OCI-LY3 (cell line): ENCODE measurements at regions not wholly inside any gene's neighbourhood (a gene's known extent, or its start where the extent isn't known, plus 50 kb on each side); places are given as distances from the start of the nearest gene placed in this dataset.

Experiments used
- H2AFZ ChIP-seq: fragments of 200-600, 300-600 bp; shearing (Covaris generic); 2 replicates; pipeline ENCODE4 v1.6.0; 2014; ENCODE audit warnings: antibody characterized with exemption, low read depth, low read length
- H3K27ac ChIP-seq: fragments of 200-600, 300-600 bp; sonication (generic); 2 replicates; pipeline ENCODE4 v1.5.1; 2014; ENCODE audit warnings: mild to moderate bottlenecking, low read length, moderate library complexity, mixed read lengths
- H3K27me3 ChIP-seq: fragments of 200-600, 300-600 bp; sonication (generic); 2 replicates; pipeline ENCODE4 v1.6.1; 2014; ENCODE audit warnings: low read depth, low read length, mixed read lengths
- H3K36me3 ChIP-seq: fragments of 200-600, 300-600 bp; sonication (generic); replicated peaks from 2 replicates; pipeline ENCODE3; 2014; ENCODE audit warnings: low read depth, low read length, mixed read lengths
- H3K4me1 ChIP-seq: fragments of 300-600, 200-600 bp; sonication (generic); 2 replicates; pipeline ENCODE4 v1.6.1; 2014; ENCODE audit warnings: low read length, mixed read lengths
- H3K4me2 ChIP-seq: fragments of 200-600, 300-600 bp; sonication (generic); 2 replicates; pipeline ENCODE4 v1.6.1; 2014; ENCODE audit warnings: low read length, mixed read lengths
- H3K4me3 ChIP-seq: fragments of 300-600, 200-600 bp; sonication (generic); 2 replicates; pipeline ENCODE4 v1.5.1; 2014; ENCODE audit warnings: antibody characterized with exemption, mild to moderate bottlenecking, low read length, moderate library complexity
- H3K79me2 ChIP-seq: fragments of 300-600, 200-600 bp; shearing (Covaris generic); 2 replicates; pipeline ENCODE4 v1.6.1; 2014; ENCODE audit warnings: mild to moderate bottlenecking, low read length, mixed read lengths
- H3K9ac ChIP-seq: fragments of 300-600, 200-600 bp; shearing (Covaris generic); 2 replicates; pipeline ENCODE4 v1.6.0; 2014; ENCODE audit warnings: mild to moderate bottlenecking, low read length, moderate library complexity
- H3K9me3 ChIP-seq: fragments of 200-600, 300-600 bp; shearing (Covaris generic); 2 replicates; pipeline ENCODE4 v1.6.1; 2014; ENCODE audit warnings: low read length, mixed read lengths; ENCODE audit not compliant: insufficient read depth
- H4K20me1 ChIP-seq: fragments of 200-600, 300-600 bp; sonication (generic); 2 replicates; pipeline ENCODE4 v1.6.1; 2016; ENCODE audit warnings: low read length, mixed read lengths; ENCODE audit not compliant: insufficient read depth
- CTCF ChIP-seq: fragments of 200-600, 300-600 bp; sonication (generic); IDR thresholded peaks from 2 replicates; pipeline ENCODE4 v1.5.1; 2014; ENCODE audit warnings: antibody characterized with exemption, low read length, low read depth
- EZH2phosphoT487 ChIP-seq: fragments of 200-600 bp; shearing (Covaris generic); IDR thresholded peaks from 2 replicates; pipeline ENCODE4 v1.6.1; 2018; ENCODE audit warnings: antibody characterized with exemption, mixed run types, low read depth

GRCh38 chr5:18438126-18438525, 803.9 kb downstream of the TAF11L14 start:
- Histone ChIP-seq H4K20me1 (no peaks in the 10 kb centered on the region), H3K4me1 (no peaks in the 10 kb centered on the region), H2AFZ (no peak overlapping the region), H3K79me2 (no peaks in the 10 kb centered on the region), H3K9me3 (no peaks in the 10 kb centered on the region), H3K9ac (no peak overlapping the region), H3K27ac (no peak overlapping the region), H3K4me2 (no peak overlapping the region), H3K4me3 (no peak overlapping the region), H3K27me3 (no peaks in the 10 kb centered on the region), H3K36me3 (no peaks in the 10 kb centered on the region)
- no peak for TF ChIP-seq CTCF
- no peak for TF ChIP-seq EZH2phosphoT487

GRCh38 chr5:18455521-18455920, 821.3 kb downstream of the TAF11L14 start:
- Histone ChIP-seq H3K4me1 (no peaks in the 10 kb centered on the region), H3K4me3 (no peak overlapping the region), H3K9ac (no peak overlapping the region), H3K4me2 (no peak overlapping the region), H2AFZ (no peak overlapping the region), H3K27ac (no peak overlapping the region), H4K20me1 (no peaks in the 10 kb centered on the region), H3K27me3 (no peaks in the 10 kb centered on the region), H3K9me3 (no peaks in the 10 kb centered on the region), H3K36me3 (no peaks in the 10 kb centered on the region), H3K79me2 (no peaks in the 10 kb centered on the region)
- TF ChIP-seq EZH2phosphoT487: no peak
- no peak for TF ChIP-seq CTCF

- no peaks in the 10 kb centered on the region for H3K36me3 ChIP-seq
- no peaks in the 10 kb centered on the region for H4K20me1 ChIP-seq
- H3K9ac ChIP-seq: no peak overlapping the region
- H3K79me2 ChIP-seq: no peaks in the 10 kb centered on the region
- no peak overlapping the region for H3K4me3 ChIP-seq
- H3K9me3 ChIP-seq: no peaks in the 10 kb centered on the region
- H3K27ac ChIP-seq: no peak overlapping the region
- H3K27me3 ChIP-seq: no peaks in the 10 kb centered on the region
- TF ChIP-seq EZH2phosphoT487 (no peak), CTCF (no peak)
- H3K4me1 ChIP-seq: no peaks in the 10 kb centered on the region
- H2AFZ ChIP-seq: no peak overlapping the region
- no peak overlapping the region for H3K4me2 ChIP-seq
Measured at GRCh38 chr5:18457255-18457654, 823.0 kb downstream of the TAF11L14 start.

- Histone ChIP-seq H3K9ac (no peak overlapping the region), H4K20me1 (no peaks in the 10 kb centered on the region), H3K27ac (no peak overlapping the region), H3K4me2 (no peak overlapping the region), H3K4me3 (no peak overlapping the region), H3K9me3 (no peaks in the 10 kb centered on the region), H3K79me2 (no peaks in the 10 kb centered on the region), H3K4me1 (no peaks in the 10 kb centered on the region), H3K36me3 (no peaks in the 10 kb centered on the region), H2AFZ (no peak overlapping the region; the same call in 1 of the 2 replicates), H3K27me3 (no peaks in the 10 kb centered on the region)
- TF ChIP-seq CTCF: no peak
- no peak for TF ChIP-seq EZH2phosphoT487
Measured at GRCh38 chr5:18461766-18462165, 827.5 kb downstream of the TAF11L14 start.
